Left lung (tissue), 4 donors: ENCODE measurements at regions not wholly inside any gene's neighbourhood (a gene's known extent, or its start where the extent isn't known, plus 50 kb on each side); places are given as distances from the start of the nearest gene placed in this dataset.

Experiments
- ATAC-seq: fragments of 200-7000 bp; cut with Tn5 transposase; one replicate; pipeline ENCODE4 v1.9.1; 2020; ENCODE audit warnings: moderate library complexity
- DNase-seq, 4 donors: peaks; one replicate each; pipeline ENCODE4 v3.0.0-alpha.2; 2013 to 2020
- H3K27ac ChIP-seq, 2 donors: fragments of 200-600 bp; sonication (generic) in 1 of 2; one replicate each; pipeline versions ENCODE4 v1.5.0 to v1.8.0; 2020 to 2021
- H3K27me3 ChIP-seq, 2 donors: fragments of 200-600 bp; sonication (generic) in 1 of 2; one replicate each; pipeline versions ENCODE4 v1.5.0 to v1.8.0; 2020 to 2021
- H3K36me3 ChIP-seq, 2 donors: fragments of 200-600 bp; sonication (generic) in 1 of 2; one replicate each; pipeline versions ENCODE4 v1.5.0 to v1.8.0; 2020 to 2021
- H3K4me1 ChIP-seq, 2 donors: fragments of 200-600 bp; one replicate each; pipeline ENCODE4 v1.8.0; 2021
- H3K4me3 ChIP-seq, 2 donors: fragments of 200-600 bp; sonication (generic) in 1 of 2; one replicate each; pipeline versions ENCODE4 v1.5.0 to v1.8.0; 2020 to 2021; ENCODE audit warnings: mild to moderate bottlenecking in 1 of 2
- H3K9me3 ChIP-seq, 2 donors: fragments of 200-600 bp; sonication (generic) in 1 of 2; one replicate each; pipeline versions ENCODE4 v1.5.0 to v1.8.0; 2020 to 2021
- intact Hi-C, 2 donors: fragments of 100-400 bp; cut with DNase I; formaldehyde crosslinking; loops; one replicate each; pipeline versions ENCODE4 v1.11.2 to v1.14.2; 2022
- TF ChIP-seq, protein P1 (sequence below), 2 donors: fragments of 200-600 bp; sonication (generic) in 1 of 2; IDR thresholded peaks; one replicate each; pipeline versions ENCODE4 v1.5.0 to v1.8.0; 2021; ENCODE audit warnings: antibody characterized with exemption in 2 of 2
- donor health status: DM: no; HTN: yes; CAD: no.
- donor health status: DM: no; HTN: no; CAD: no.

DNA sequence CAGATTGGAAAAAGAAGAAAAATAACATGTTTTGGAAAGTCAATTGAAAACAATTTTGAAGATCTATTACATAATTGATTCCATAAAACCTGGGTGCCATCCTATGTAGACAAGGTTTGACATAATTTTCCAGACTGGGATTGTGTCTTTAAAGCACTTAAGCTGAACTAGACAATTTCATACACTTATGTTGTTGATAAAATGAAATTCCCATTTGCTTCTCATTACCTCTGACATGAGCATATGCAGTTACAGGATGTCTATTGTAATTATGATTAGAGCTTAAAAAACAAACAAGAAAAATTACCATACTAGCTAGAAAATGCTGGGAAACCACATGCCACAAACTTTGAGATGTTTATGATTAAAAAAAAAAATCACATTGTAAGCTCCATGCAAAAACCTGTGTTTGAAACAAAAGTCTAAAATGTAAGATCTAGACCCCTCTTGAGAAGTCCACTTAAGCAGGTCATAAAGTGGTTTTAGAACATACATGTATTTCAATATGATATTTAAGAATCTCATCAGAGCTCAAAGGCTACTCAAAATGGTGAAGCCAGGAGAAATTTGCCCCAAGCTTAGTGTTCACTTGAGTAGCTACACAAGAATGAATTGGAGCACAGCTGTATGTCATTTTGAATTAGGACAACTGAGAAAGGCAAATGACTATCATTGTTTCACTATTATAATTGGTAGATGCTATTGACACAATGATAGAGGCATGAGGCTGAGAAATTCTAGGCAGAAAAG is 181.1 kb upstream of the PABPC4L start:
- no peak for DNase-seq
- Histone ChIP-seq H3K27ac (no peak overlapping the region), H3K9me3 (no peaks in the 10 kb centered on the region), H3K4me1 (no peaks in the 10 kb centered on the region), H3K4me3 (no peak overlapping the region), H3K36me3 (no peaks in the 10 kb centered on the region), H3K27me3 (no peaks in the 10 kb centered on the region)
- ATAC-seq = no peak
- TF ChIP-seq, protein P1, sequence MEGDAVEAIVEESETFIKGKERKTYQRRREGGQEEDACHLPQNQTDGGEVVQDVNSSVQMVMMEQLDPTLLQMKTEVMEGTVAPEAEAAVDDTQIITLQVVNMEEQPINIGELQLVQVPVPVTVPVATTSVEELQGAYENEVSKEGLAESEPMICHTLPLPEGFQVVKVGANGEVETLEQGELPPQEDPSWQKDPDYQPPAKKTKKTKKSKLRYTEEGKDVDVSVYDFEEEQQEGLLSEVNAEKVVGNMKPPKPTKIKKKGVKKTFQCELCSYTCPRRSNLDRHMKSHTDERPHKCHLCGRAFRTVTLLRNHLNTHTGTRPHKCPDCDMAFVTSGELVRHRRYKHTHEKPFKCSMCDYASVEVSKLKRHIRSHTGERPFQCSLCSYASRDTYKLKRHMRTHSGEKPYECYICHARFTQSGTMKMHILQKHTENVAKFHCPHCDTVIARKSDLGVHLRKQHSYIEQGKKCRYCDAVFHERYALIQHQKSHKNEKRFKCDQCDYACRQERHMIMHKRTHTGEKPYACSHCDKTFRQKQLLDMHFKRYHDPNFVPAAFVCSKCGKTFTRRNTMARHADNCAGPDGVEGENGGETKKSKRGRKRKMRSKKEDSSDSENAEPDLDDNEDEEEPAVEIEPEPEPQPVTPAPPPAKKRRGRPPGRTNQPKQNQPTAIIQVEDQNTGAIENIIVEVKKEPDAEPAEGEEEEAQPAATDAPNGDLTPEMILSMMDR (IDR thresholded peaks at IDR 0.05) = no peak
- intact Hi-C loops = no loop called here

DNA sequence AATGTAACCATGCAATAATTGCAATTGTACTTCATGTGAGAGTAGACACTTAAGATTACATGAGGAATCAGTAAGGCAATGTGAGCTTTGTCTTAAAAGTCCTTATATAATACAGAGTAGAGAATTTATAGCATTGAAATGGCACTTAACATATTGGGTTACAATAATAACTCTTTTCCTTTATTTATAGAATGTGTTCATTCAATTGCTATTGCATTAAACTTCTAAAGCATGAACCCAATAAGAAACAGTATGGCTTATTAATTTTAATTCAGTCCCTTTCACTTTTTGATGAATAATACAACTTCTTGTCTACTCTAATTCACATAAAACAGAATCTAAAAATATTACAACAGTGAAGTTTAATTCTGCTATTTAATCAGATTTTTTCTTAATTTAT is 174.2 kb upstream of the PABPC4L start:
- TF ChIP-seq, protein P1 (IDR thresholded peaks at IDR 0.05) = no peak
- intact Hi-C loops = no loop called here
- H3K36me3 ChIP-seq = no peaks in the 10 kb centered on the region
- no peaks in the 10 kb centered on the region for H3K9me3 ChIP-seq
- H3K4me3 ChIP-seq = no peak overlapping the region
- no peak overlapping the region for H3K27ac ChIP-seq
- no peak for DNase-seq
- H3K27me3 ChIP-seq = no peaks in the 10 kb centered on the region
- no peak for ATAC-seq
- H3K4me1 ChIP-seq = no peaks in the 10 kb centered on the region

DNA sequence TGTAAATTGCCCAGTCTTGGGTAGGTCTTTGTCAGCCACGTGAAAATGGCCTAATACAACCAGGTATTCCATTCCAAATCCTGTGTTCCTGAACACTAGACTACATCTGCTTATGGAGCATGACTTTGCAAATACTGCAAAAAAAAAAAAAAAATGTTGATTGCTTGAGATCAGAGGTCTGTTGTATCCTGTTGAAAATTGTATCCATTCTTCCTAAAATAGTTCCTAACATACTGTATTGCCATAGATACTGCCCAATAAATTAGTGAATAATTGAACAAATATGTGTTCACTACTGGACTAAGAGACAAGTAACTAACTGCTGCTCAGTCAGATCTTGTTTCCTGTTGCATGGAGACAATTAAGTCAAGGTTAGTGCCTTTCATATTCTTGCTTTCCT is 164.3 kb upstream of the PABPC4L start:
- ATAC-seq (no peak), DNase-seq (no peak)
- TF ChIP-seq, protein P1 (IDR thresholded peaks at IDR 0.05) = no peak
- Histone ChIP-seq H3K9me3 (no peaks in the 10 kb centered on the region), H3K27ac (no peak overlapping the region), H3K27me3 (no peaks in the 10 kb centered on the region), H3K4me3 (no peak overlapping the region), H3K4me1 (no peaks in the 10 kb centered on the region), H3K36me3 (no peaks in the 10 kb centered on the region)
- intact Hi-C loops = no loop called here

DNA sequence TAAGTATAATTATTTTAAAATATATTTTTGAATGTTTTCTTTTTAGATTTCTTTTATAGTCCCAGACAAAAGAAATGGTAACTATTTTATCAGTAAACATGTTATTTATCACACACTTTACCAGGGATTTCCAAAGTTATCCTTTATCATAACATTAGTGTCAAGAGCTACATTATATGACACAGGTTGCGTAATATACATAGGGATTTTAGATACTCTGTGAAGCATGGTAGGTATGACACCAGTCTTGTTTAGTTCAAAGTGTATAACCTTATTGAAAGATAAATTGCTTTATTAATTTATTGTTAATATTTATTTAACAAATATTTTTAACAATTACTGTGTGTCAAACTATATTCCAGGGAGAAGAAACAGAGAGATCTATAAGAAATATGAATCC is 163.3 kb upstream of the PABPC4L start:
- TF ChIP-seq, protein P1 (IDR thresholded peaks at IDR 0.05) = no peak
- Histone ChIP-seq H3K36me3 (no peaks in the 10 kb centered on the region), H3K27me3 (no peaks in the 10 kb centered on the region), H3K4me1 (no peaks in the 10 kb centered on the region), H3K9me3 (no peaks in the 10 kb centered on the region), H3K4me3 (no peak overlapping the region), H3K27ac (no peak overlapping the region)
- DNase-seq (no peak), ATAC-seq (no peak)
- intact Hi-C loops = no loop called here

DNA sequence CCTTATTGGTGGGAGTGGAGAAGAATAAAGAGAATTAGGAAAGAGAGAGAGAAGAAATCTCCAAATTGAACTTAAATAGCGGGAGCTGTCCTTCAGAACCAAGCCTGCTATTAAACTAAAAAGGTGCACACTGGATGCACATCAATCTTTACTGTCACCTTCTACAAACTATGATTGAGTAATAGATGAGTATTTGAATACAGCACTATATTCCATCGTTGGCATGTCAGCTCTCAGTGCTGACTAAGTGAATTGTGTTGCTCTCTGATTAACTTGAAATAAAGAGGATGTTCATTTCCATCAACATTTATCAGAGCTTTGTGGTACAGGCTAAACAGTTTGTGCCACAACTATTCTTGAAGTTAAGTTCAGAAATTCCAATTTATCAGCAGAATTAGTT is 143.7 kb upstream of the PABPC4L start:
- intact Hi-C loops = no loop called here
- no peaks in the 10 kb centered on the region for H3K9me3 ChIP-seq
- no peak for ATAC-seq
- no peak overlapping the region for H3K4me3 ChIP-seq
- no peaks in the 10 kb centered on the region for H3K36me3 ChIP-seq
- no peak overlapping the region for H3K27ac ChIP-seq
- no peak for DNase-seq
- no peaks in the 10 kb centered on the region for H3K27me3 ChIP-seq
- H3K4me1 ChIP-seq = no peaks in the 10 kb centered on the region
- TF ChIP-seq, protein P1 (IDR thresholded peaks at IDR 0.05) = no peak
